Right hindlimb (tissue), 1 donor: ENCODE measurements at regions not wholly inside any gene's neighbourhood (a gene's known extent, or its start where the extent isn't known, plus 50 kb on each side); places are given as distances from the start of the nearest gene placed in this dataset.

Experiments
- DNase-seq: peaks from one replicate; pipeline ENCODE4 v3.0.0-alpha.2; 2018

DNA sequence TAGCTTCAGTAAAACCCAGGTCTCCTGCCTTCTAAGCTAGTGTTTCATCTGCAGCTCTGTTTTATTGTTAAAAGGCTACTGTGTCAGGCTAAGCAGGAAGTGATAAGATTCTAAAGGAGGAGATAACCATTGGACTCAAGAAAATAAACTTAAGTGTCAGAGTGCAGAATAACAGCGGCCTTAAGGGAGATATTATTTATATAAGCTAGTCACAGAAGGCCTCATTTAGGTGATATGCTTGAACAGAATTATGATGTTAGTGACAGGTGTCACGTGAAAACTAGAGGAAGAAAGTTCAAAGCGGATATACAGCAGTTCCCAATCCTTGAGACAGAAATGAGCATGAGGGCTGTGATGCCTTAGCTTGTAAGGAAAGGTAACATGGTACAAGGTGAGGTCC lies 373.4 kb downstream of the FOXG1 start:
- DNase-seq, result no peak

DNA sequence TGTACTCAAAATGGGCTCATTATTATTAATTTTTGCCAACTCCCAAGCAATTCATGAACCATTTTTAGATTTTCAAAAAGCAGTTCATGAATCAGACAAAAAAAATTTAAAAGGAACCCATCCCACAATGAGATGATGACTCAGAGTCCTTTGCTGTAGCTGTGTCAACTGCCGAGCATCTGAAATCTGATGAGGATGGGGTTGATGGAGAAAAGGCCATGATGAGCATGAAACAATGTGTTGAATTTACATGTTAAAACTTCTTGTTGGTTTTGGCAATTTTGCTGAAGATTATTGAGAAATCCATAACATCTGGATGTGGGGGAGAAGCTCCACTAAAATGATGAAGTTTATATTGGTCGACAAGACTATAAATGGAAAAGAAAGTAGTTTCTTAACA lies 378.0 kb downstream of the FOXG1 start:
- no peak for DNase-seq

DNA sequence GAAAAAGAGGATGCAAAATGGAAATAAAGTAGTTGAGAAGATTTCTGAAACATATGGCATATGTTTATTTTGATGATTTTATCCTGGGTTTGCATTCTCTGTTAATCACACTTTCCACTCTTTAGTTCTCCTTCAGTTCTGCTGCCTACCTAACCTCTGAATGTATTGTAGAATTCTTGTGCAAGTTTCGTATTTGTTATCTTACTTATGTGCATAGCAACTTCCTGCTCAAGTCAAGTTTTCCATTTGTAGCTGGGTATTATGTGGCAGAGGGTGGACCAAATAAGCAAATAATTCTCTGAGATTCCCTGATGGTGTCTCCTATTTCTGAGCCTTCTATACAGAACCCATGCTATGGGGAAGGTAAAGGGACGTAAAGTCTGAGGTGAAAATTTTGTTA lies 381.6 kb downstream of the FOXG1 start:
- no peak for DNase-seq

- DNase-seq, result no peak
Observed at GRCh38 chr14:29149798-29150197, 383.2 kb downstream of the FOXG1 start.

DNA sequence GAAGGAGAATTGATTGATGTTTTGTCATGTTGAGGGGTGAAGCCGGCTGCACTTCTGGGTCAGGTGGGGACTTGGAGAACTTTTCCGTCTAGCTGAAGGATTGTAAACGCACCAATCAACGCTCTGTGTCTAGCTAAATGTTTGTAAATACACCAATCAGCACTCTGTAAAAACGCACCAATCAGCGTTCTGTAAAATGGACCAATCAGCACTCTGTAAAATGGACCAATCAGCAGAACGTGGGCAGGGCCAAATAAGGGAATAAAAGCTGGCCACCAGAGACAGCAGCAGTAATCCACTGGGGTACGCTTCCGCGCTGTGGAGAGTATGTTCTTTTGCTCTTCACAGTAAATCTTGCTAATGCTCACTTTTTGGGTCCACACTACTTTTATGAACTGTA lies 384.1 kb downstream of the FOXG1 start:
- no peak for DNase-seq

GRCh38 chr14:29156096-29156495 lies 389.5 kb downstream of the FOXG1 start:
- DNase-seq, result no peak

GRCh38 chr14:29161593-29161992 lies 395.0 kb downstream of the FOXG1 start:
- DNase-seq, result no peak

DNA sequence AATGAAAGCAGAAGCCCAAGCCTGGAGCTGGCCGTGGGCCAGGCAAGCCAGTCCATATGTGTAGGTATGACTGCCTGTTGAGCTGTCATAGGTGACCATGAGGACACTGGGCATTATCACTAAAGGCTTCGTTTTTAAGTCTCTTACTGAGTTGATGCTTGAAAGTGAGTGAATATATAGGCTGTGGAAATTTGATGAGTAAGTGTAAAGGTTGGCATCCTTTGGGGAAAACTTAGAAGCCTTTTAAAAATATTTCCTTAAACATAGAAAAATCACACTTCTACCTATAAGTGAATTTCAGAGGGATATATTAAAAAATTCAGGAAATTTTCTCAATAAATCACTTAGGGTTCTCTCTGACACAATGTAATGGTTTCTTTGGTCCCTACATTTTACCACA lies 396.5 kb downstream of the FOXG1 start:
- DNase-seq, result no peak

- DNase-seq, result no peak
Observed at GRCh38 chr14:29165431-29165830, 398.8 kb downstream of the FOXG1 start.

- DNase-seq, result no peak
Observed at GRCh38 chr14:29166507-29166906, 399.9 kb downstream of the FOXG1 start.

DNA sequence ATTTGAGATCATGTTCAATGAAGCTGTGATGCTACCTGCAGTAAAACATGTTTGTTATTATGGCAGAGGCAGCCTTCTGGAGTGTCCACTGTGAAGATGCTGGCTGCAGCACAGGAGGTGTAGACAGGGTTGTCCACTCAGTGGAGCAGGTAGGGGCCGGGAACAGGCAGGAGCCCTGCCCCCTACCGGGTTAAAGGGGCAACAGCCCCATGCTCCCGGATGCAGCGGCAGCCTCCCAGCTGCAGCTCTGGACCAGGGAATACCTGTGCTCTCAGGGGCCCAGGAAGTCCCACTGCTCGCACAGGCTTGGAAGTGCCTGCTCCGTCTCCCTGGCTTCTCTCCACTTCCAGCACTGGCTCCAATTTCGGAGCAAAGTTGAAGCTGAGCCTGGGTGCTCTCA lies 401.6 kb downstream of the FOXG1 start:
- DNase-seq, result no peak

GRCh38 chr14:29169408-29169807 lies 402.8 kb downstream of the FOXG1 start:
- no peak for DNase-seq

DNA sequence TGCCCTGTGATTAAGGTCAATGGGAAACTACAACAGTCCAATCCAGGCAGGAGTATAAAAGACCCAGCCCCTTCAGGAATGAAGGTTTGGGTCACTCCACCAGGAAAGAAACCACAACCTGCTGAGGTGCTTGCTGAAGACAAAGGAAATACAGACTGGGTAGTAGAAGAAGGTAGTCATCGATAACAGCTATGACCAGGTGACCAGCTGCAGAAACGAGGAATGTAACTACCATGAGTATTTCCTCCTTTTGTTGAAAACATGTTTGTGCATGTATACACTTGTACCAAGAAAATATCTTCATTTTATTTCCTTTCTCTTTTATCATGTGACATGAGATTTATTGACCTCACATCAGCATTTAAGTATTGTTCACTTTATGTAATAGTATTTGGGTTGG lies 409.1 kb downstream of the FOXG1 start:
- no peak for DNase-seq

GRCh38 chr14:29176876-29177275 lies 410.3 kb downstream of the FOXG1 start:
- DNase-seq, result no peak

- DNase-seq, result no peak
Observed at GRCh38 chr14:29178971-29179370, 412.4 kb downstream of the FOXG1 start.

GRCh38 chr14:29191092-29191491 lies 424.5 kb downstream of the FOXG1 start:
- DNase-seq, result no peak

GRCh38 chr14:29197557-29197956 lies 431.0 kb downstream of the FOXG1 start:
- DNase-seq, result no peak

- DNase-seq, result no peak
Observed at GRCh38 chr14:29205658-29206057, 439.1 kb downstream of the FOXG1 start.

- no peak for DNase-seq
Observed at GRCh38 chr14:29215853-29216252, 449.3 kb downstream of the FOXG1 start.

DNA sequence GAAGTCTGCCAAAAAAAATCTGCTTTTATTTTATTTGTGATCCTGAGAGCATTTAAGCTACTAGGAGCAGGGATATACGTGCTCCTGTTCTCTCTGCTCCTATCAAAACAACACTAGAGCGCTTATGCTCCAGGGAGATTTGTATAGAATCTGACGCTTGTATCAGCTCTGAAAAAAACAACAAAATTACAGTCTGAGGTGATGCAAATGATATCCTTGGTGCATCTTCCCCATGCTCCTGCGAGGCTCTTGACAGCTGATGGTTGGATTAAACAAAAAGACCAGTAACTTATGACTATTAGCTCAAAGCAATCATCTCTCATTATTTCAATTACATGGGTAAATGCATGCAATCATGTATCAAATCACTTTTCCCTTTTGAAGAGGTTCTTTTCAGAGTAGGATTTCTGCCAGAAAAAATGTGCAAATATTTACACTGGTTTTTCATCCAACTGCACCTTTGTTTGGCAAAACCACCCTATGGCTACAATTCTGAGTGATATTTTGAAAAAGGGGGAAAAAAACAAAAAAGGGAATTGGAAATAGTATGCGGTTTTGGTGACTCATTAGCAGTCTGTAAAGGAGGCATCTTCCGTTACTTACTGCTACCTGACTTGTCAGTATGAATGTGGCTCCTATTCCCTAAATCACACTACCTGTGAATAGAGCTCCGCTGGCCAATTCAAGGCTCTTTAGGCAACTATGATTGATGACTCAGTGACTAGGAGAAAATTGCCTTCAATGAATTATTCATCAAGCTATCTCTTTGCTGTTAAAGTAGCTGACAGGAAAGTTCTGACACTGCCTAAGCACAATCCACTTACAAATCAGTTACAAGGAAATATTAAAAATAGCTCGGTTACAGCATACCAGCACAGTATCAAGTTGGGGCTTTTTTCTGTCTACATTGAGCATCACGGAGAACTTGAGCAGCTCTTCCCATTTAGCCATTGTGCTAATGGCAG lies 450.0 kb downstream of the FOXG1 start:
- no peak for DNase-seq

DNA sequence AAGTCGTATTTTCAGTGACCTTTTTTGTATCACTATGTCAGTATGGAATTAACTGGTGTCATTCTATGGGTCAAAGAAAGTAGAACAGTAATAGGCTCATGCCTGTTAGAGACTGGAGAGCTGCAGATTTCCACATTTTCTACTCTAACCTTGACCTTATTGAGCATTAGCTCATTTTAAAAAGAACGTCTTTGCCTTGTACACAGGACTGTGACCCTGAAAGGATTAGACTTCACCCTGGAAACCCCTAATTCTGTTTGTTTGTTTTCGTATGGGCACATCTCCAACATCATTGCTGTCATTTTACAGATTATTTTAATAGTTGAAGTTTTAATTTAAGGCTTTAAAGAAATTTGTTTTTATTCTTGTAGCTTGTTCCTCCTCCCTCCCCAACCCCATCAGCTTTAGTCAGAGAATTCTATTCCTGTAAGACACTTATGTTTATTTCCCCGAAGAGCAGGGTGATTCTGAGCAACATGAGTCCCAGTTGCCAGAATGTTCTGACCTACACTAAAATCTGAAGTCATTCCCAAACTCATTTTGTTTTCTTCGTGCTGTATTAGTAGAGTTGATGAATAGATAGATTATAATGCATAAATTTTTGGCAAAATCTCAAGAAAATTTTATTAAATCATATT lies 451.3 kb downstream of the FOXG1 start:
- no peak for DNase-seq

GRCh38 chr14:29220072-29220471 lies 453.5 kb downstream of the FOXG1 start:
- no peak for DNase-seq

- DNase-seq, result no peak
Observed at GRCh38 chr14:29220566-29220965, 454.0 kb downstream of the FOXG1 start.

GRCh38 chr14:29222006-29222405 lies 455.4 kb downstream of the FOXG1 start:
- no peak for DNase-seq
